Neural cell (in vitro differentiated cells): ENCODE measurements at regions not wholly inside any gene's neighbourhood (a gene's known extent, or its start where the extent isn't known, plus 50 kb on each side); places are given as distances from the start of the nearest gene placed in this dataset.

Experiments
- H2AFZ ChIP-seq: fragments of 200-600, 300-800 bp; sonication (generic), shearing (Covaris generic); 2 replicates; pipeline ENCODE4 v1.6.0; 2014; ENCODE audit warnings: low read depth, mild to moderate bottlenecking, antibody characterized with exemption, low read length, moderate library complexity
- H3F3A ChIP-seq: fragments of 200-600 bp; shearing (Covaris generic); 2 replicates; pipeline ENCODE4 v1.6.1; 2016; ENCODE audit warnings: mild to moderate bottlenecking, moderate library complexity, mixed read lengths, antibody characterized with exemption, low read length; ENCODE audit not compliant: insufficient read depth, poor library complexity, severe bottlenecking
- H3K27ac ChIP-seq: fragments of 200-600, 300-800 bp; sonication (generic), shearing (Covaris generic); 2 replicates; pipeline ENCODE4 v1.5.1; 2014; ENCODE audit warnings: mild to moderate bottlenecking, low read length, moderate library complexity
- H3K27me3 ChIP-seq: fragments of 300-800, 200-600 bp; sonication (generic), shearing (Covaris generic); 2 replicates; pipeline ENCODE4 v1.6.0; 2014; ENCODE audit warnings: mild to moderate bottlenecking, low read depth, low read length, moderate library complexity; ENCODE audit not compliant: insufficient read depth
- H3K36me3 ChIP-seq: fragments of 300-800, 200-600 bp; sonication (generic), shearing (Covaris generic); 2 replicates; pipeline ENCODE4 v1.5.1; 2014; ENCODE audit warnings: mild to moderate bottlenecking, antibody characterized with exemption, low read length, moderate library complexity; ENCODE audit not compliant: insufficient read depth
- H3K4me2 ChIP-seq: fragments of 300-800, 200-600 bp; sonication (generic), shearing (Covaris generic); 2 replicates; pipeline ENCODE4 v1.6.0; 2014; ENCODE audit warnings: mild to moderate bottlenecking, low read length
- H3K4me3 ChIP-seq: fragments of 300-800, 200-600 bp; sonication (generic), shearing (Covaris generic); 2 replicates; pipeline ENCODE4 v1.5.1; 2014; ENCODE audit warnings: mild to moderate bottlenecking, low read length, moderate library complexity
- H3K79me2 ChIP-seq: fragments of 200-600 bp; shearing (Covaris generic); replicated peaks from 2 replicates; pipeline ENCODE4 v1.6.0; 2014; ENCODE audit warnings: mild to moderate bottlenecking, low read length, moderate library complexity; ENCODE audit not compliant: insufficient read depth
- H3K9ac ChIP-seq: fragments of 300-800, 200-600 bp; sonication (generic), shearing (Covaris generic); 2 replicates; pipeline ENCODE4 v1.6.1; 2016; ENCODE audit warnings: mild to moderate bottlenecking, low read length, mixed read lengths
- H3K9me2 ChIP-seq: fragments of 200-600 bp; shearing (Covaris generic); 2 replicates; pipeline ENCODE4 v1.6.1; 2016; ENCODE audit warnings: mild to moderate bottlenecking, low read length, mixed read lengths; ENCODE audit not compliant: insufficient read depth
- H3K9me3 ChIP-seq: fragments of 200-600, 300-800 bp; sonication (generic), shearing (Covaris generic); 2 replicates; pipeline ENCODE4 v1.6.1; 2016; ENCODE audit warnings: mild to moderate bottlenecking, mixed run types, low read length, moderate library complexity, mixed read lengths
- H4K20me1 ChIP-seq: fragments of 200-600 bp; shearing (Covaris generic); 2 replicates; pipeline ENCODE4 v1.6.1; 2016; ENCODE audit warnings: mild to moderate bottlenecking, mixed run types; ENCODE audit not compliant: insufficient read depth
- EP300 ChIP-seq: fragments of 450-650 bp; conservative IDR thresholded peaks from 2 replicates; pipeline ENCODE4 v1.6.1; 2014; ENCODE audit warnings: antibody characterized with exemption, mild to moderate bottlenecking, moderate library complexity; ENCODE audit not compliant: poor library complexity, severe bottlenecking
- EZH2 ChIP-seq: fragments of 200-600, 300-800 bp; shearing (Covaris generic), sonication (generic); IDR thresholded peaks from 2 replicates; pipeline ENCODE4 v1.6.1; 2014; ENCODE audit warnings: antibody characterized with exemption, low read length, borderline replicate concordance, mild to moderate bottlenecking; ENCODE audit not compliant: insufficient read depth, poor library complexity, severe bottlenecking
- MXI1 ChIP-seq: fragments of 450-650 bp; conservative IDR thresholded peaks from 2 replicates; pipeline ENCODE4 v1.6.1; 2014; ENCODE audit warnings: antibody characterized with exemption, mild to moderate bottlenecking; ENCODE audit not compliant: poor library complexity, severe bottlenecking
- POLR2AphosphoS5 ChIP-seq: IDR thresholded peaks from 2 replicates; pipeline ENCODE4 v1.6.1; 2012
- RAD21 ChIP-seq: fragments of 450-650 bp; conservative IDR thresholded peaks from 2 replicates; pipeline ENCODE4 v1.6.1; 2014; ENCODE audit warnings: antibody characterized with exemption, mild to moderate bottlenecking, moderate library complexity
- SMC3 ChIP-seq: fragments of 450-650 bp; conservative IDR thresholded peaks from 2 replicates; pipeline ENCODE4 v1.6.1; 2014; ENCODE audit warnings: antibody characterized with exemption, mild to moderate bottlenecking, moderate library complexity; ENCODE audit not compliant: poor library complexity
- TAF1 ChIP-seq: IDR thresholded peaks from 2 replicates; pipeline ENCODE4 v1.6.1; 2012; ENCODE audit warnings: low read depth
- TF ChIP-seq, protein P1 (sequence below): fragments of 450-650 bp; IDR thresholded peaks from 2 replicates; pipeline ENCODE4 v1.5.1; 2014; ENCODE audit warnings: antibody characterized with exemption, mild to moderate bottlenecking, moderate library complexity; ENCODE audit not compliant: poor library complexity, severe bottlenecking
- TF ChIP-seq, protein P2 (sequence below): IDR thresholded peaks from 2 replicates; pipeline ENCODE4 v1.6.1; 2012; ENCODE audit warnings: borderline replicate concordance

DNA sequence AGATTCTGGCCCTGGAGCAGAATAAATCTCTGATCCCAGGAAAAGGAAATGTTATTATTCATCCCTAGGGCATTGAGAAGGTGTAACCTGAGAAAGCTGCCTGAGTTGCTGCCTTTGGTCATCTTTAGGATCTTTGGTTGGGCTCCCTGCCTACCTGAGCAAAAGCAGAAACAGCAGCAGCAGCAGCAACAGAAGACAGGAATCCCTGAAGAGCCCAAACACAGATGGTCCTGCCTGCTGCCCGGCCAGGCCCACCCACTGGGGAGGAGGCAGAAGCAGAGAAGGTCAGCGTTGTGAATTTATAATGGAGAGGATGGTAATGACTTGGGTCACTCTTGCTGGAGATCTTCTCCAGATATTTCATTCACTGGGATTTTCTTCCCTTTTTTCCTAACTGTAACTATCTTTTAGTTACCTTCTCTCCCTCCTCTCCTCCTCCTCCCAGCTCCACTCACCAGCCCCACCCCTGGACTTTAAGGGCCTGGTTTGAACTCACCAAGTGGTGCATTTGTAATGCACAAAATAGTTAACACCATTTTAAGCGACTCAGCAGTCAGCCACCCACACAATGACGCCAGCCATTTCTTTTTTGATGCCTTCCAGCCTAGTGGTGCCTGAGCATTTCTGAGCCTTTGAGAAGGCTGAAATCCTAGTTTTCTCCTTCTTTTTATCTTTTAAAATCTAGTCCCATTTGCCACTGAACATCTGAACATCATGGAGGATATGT lies 91.7 kb downstream of the HSPH1 start:
- no peaks in the 10 kb centered on the region for H4K20me1 ChIP-seq
- H3F3A ChIP-seq: no peaks in the 10 kb centered on the region
- no peaks in the 10 kb centered on the region for H3K79me2 ChIP-seq
- H3K4me2 ChIP-seq: no peak overlapping the region
- H3K36me3 ChIP-seq: no peaks in the 10 kb centered on the region
- no peak overlapping the region for H2AFZ ChIP-seq
- H3K9me3 ChIP-seq: no peaks in the 10 kb centered on the region
- H3K9ac ChIP-seq: no peak overlapping the region
- H3K27ac ChIP-seq: no peak overlapping the region
- TF ChIP-seq POLR2AphosphoS5 (no peak), SMC3 (no peak), RAD21 (no peak), MXI1 (no peak), EP300 (no peak), EZH2 (no peak), TAF1 (no peak)
- TF ChIP-seq, protein P1, sequence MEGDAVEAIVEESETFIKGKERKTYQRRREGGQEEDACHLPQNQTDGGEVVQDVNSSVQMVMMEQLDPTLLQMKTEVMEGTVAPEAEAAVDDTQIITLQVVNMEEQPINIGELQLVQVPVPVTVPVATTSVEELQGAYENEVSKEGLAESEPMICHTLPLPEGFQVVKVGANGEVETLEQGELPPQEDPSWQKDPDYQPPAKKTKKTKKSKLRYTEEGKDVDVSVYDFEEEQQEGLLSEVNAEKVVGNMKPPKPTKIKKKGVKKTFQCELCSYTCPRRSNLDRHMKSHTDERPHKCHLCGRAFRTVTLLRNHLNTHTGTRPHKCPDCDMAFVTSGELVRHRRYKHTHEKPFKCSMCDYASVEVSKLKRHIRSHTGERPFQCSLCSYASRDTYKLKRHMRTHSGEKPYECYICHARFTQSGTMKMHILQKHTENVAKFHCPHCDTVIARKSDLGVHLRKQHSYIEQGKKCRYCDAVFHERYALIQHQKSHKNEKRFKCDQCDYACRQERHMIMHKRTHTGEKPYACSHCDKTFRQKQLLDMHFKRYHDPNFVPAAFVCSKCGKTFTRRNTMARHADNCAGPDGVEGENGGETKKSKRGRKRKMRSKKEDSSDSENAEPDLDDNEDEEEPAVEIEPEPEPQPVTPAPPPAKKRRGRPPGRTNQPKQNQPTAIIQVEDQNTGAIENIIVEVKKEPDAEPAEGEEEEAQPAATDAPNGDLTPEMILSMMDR: no peak
- TF ChIP-seq, protein P2, sequence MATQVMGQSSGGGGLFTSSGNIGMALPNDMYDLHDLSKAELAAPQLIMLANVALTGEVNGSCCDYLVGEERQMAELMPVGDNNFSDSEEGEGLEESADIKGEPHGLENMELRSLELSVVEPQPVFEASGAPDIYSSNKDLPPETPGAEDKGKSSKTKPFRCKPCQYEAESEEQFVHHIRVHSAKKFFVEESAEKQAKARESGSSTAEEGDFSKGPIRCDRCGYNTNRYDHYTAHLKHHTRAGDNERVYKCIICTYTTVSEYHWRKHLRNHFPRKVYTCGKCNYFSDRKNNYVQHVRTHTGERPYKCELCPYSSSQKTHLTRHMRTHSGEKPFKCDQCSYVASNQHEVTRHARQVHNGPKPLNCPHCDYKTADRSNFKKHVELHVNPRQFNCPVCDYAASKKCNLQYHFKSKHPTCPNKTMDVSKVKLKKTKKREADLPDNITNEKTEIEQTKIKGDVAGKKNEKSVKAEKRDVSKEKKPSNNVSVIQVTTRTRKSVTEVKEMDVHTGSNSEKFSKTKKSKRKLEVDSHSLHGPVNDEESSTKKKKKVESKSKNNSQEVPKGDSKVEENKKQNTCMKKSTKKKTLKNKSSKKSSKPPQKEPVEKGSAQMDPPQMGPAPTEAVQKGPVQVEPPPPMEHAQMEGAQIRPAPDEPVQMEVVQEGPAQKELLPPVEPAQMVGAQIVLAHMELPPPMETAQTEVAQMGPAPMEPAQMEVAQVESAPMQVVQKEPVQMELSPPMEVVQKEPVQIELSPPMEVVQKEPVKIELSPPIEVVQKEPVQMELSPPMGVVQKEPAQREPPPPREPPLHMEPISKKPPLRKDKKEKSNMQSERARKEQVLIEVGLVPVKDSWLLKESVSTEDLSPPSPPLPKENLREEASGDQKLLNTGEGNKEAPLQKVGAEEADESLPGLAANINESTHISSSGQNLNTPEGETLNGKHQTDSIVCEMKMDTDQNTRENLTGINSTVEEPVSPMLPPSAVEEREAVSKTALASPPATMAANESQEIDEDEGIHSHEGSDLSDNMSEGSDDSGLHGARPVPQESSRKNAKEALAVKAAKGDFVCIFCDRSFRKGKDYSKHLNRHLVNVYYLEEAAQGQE: no peak
- no peaks in the 10 kb centered on the region for H3K27me3 ChIP-seq
- H3K4me3 ChIP-seq: no peak overlapping the region
- no peaks in the 10 kb centered on the region for H3K9me2 ChIP-seq

DNA sequence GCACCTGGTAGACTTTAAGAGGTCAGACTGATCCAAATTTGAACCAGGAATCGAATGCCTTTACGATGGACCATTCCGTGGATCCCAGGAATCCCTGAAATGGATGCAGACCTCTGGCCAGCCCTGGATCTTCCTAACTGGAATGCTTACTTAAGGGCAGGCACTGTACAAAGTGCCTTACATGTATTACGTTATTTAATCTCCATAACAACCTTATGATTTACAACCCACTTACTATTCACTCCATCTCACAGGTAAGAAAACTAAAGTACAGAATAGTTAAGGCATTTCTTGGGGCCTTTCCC lies 93.6 kb downstream of the HSPH1 start:
- Histone ChIP-seq H3K27ac (no peak overlapping the region), H4K20me1 (no peaks in the 10 kb centered on the region), H3K9ac (no peak overlapping the region), H3K9me3 (no peaks in the 10 kb centered on the region), H3K36me3 (no peaks in the 10 kb centered on the region), H3K27me3 (no peaks in the 10 kb centered on the region), H2AFZ (no peak overlapping the region), H3K79me2 (no peaks in the 10 kb centered on the region), H3K4me2 (no peak overlapping the region), H3K4me3 (no peak overlapping the region), H3K9me2 (no peaks in the 10 kb centered on the region), H3F3A (no peaks in the 10 kb centered on the region)
- no peak for TF ChIP-seq EZH2
- no peak for TF ChIP-seq EP300
- no peak for TF ChIP-seq POLR2AphosphoS5
- no peak for TF ChIP-seq RAD21
- TF ChIP-seq, protein P2: no peak
- TF ChIP-seq, protein P1: no peak
